Fibroblast of lung (primary cell): ENCODE measurements at regions not wholly inside any gene's neighbourhood (a gene's known extent, or its start where the extent isn't known, plus 50 kb on each side); places are given as distances from the start of the nearest gene placed in this dataset.
A peak's percentile ranks its signal among the peaks of the same experiment; 100 is the strongest.

Source experiments
- DNase-seq, 2 donors: peaks; one replicate each; pipeline versions ENCODE4 v3.0.0 to v3.0.0-alpha.2; 2010; ENCODE audit warnings: low read depth in 2 of 2
- H2AFZ ChIP-seq: 2 replicates; pipeline ENCODE4 v1.5.1; 2012; ENCODE audit warnings: low read length, control low read depth, inconsistent platforms
- H3K27ac ChIP-seq: 2 replicates; pipeline ENCODE4 v1.5.1; 2011; ENCODE audit warnings: low read length, control low read depth; ENCODE audit not compliant: insufficient read depth
- H3K27me3 ChIP-seq: 2 replicates; pipeline ENCODE4 v1.5.1; 2011; ENCODE audit warnings: mild to moderate bottlenecking, low read length; ENCODE audit not compliant: control insufficient read depth, insufficient read depth
- H3K36me3 ChIP-seq: 2 replicates; pipeline ENCODE4 v1.5.1; 2011; ENCODE audit warnings: low read length; ENCODE audit not compliant: control insufficient read depth, insufficient read depth
- H3K4me1 ChIP-seq: 2 replicates; pipeline ENCODE4 v1.5.1; 2011; ENCODE audit warnings: low read length; ENCODE audit not compliant: control insufficient read depth, insufficient read depth; ENCODE audit errors: extremely low read depth
- H3K4me2 ChIP-seq: 2 replicates; pipeline ENCODE4 v1.5.1; 2011; ENCODE audit warnings: low read length, control low read depth; ENCODE audit not compliant: insufficient read depth; ENCODE audit errors: extremely low read depth
- H3K4me3 ChIP-seq, 4 experiments: fragments of 200-600 bp in 1 of 4; sonication (generic) in 1 of 4; replicated peaks in 1 of 4; 2 replicates each; pipeline ENCODE4 v1.5.1; 2011 to 2016; ENCODE audit warnings: low read length in 4 of 4, low read depth in 3 of 4, mild to moderate bottlenecking in 3 of 4, control low read depth in 2 of 4, inconsistent platforms in 1 of 4, mixed read lengths in 1 of 4; ENCODE audit not compliant: insufficient read depth in 1 of 4; ENCODE audit errors: control extremely low read depth in 1 of 4
- H3K79me2 ChIP-seq: 2 replicates; pipeline ENCODE4 v1.5.1; 2012; ENCODE audit warnings: mild to moderate bottlenecking, low read length, inconsistent platforms; ENCODE audit not compliant: control insufficient read depth, insufficient read depth
- H3K9ac ChIP-seq: 2 replicates; pipeline ENCODE4 v1.5.1; 2011; ENCODE audit warnings: mild to moderate bottlenecking, low read length, control low read depth; ENCODE audit not compliant: insufficient read depth
- H3K9me3 ChIP-seq: 2 replicates; pipeline ENCODE4 v1.5.1; 2012; ENCODE audit warnings: low read depth, low read length; ENCODE audit not compliant: control insufficient read depth, insufficient read depth
- H4K20me1 ChIP-seq: 2 replicates; pipeline ENCODE4 v1.5.1; 2011; ENCODE audit warnings: low read length; ENCODE audit not compliant: control insufficient read depth, insufficient read depth; ENCODE audit errors: extremely low read depth
- EZH2 ChIP-seq: IDR thresholded peaks from 2 replicates; pipeline ENCODE4 v1.5.1; 2012; ENCODE audit warnings: low read length, control low read depth, mild to moderate bottlenecking; ENCODE audit errors: missing control alignments
- TF ChIP-seq, protein P1 (sequence below), 2 donors: IDR thresholded peaks in 1 of 2; conservative IDR thresholded peaks in 1 of 2; 1 replicate in 1 of 2; 2 replicates in 1 of 2; pipeline ENCODE4 v1.5.1; 2011 to 2012; ENCODE audit warnings: low read length in 2 of 2, control low read depth in 1 of 2, inconsistent platforms in 1 of 2, low read depth in 1 of 2, mild to moderate bottlenecking in 1 of 2

DNA sequence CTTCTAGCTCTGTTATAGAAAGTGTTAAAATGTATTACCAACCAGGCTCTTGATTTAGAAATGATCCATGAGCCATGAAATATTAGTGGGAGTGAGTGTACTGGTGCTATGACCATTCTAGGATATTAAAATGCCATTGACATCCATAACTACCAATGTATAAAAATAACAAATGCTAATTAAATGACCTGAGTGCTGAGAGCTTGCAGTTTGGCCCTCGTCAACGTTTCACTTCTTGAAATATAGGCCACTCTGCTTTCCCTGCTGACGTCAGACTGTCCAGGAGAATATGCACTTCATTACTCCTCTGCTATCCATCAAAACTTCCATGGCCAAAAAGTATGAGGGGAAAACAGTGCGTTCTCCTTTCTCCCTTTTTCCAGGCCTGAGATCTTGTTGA is 563.1 kb downstream of the METTL15 start:
- no peak overlapping the region for H3K27ac ChIP-seq
- H3K9ac ChIP-seq: no peak overlapping the region
- H3K4me2 ChIP-seq: no peak overlapping the region
- no peaks in the 10 kb centered on the region for H3K9me3 ChIP-seq
- no peak overlapping the region for H3K4me3 ChIP-seq
- peaks cover 6% of the 10 kb centered on the region for H3K4me1 ChIP-seq
- no peaks in the 10 kb centered on the region for H4K20me1 ChIP-seq
- H3K36me3 ChIP-seq: no peaks in the 10 kb centered on the region
- no peak for DNase-seq
- no peak overlapping the region for H2AFZ ChIP-seq
- H3K79me2 ChIP-seq: no peaks in the 10 kb centered on the region
- no peak for TF ChIP-seq EZH2
- TF ChIP-seq, protein P1, sequence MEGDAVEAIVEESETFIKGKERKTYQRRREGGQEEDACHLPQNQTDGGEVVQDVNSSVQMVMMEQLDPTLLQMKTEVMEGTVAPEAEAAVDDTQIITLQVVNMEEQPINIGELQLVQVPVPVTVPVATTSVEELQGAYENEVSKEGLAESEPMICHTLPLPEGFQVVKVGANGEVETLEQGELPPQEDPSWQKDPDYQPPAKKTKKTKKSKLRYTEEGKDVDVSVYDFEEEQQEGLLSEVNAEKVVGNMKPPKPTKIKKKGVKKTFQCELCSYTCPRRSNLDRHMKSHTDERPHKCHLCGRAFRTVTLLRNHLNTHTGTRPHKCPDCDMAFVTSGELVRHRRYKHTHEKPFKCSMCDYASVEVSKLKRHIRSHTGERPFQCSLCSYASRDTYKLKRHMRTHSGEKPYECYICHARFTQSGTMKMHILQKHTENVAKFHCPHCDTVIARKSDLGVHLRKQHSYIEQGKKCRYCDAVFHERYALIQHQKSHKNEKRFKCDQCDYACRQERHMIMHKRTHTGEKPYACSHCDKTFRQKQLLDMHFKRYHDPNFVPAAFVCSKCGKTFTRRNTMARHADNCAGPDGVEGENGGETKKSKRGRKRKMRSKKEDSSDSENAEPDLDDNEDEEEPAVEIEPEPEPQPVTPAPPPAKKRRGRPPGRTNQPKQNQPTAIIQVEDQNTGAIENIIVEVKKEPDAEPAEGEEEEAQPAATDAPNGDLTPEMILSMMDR (conservative IDR thresholded peaks at IDR 0.05 in 1 of 2, IDR thresholded peaks at IDR 0.05 in 1 of 2; ENCODE audit: low read depth in 1 of 2, low read length in 2 of 2): no peak
- no peaks in the 10 kb centered on the region for H3K27me3 ChIP-seq

DNA sequence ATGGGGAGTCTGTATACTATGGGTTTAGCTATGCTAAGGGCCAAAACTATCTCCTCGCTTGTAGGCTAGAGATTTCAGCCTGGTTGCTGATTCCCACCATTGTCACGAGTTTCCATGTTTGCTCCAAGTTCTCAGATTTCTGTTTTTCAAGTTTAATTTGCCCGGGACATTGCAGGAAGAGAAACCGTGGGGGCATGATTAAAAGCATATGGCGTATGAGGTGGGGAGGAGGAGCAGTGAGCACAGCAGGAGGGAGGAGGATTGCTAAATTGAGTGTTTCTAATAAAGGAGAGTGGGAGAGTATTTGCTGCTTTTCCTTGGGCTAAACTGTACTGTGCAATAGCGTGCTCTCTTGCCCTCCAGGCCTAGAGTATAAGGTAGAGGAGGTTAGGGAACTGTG is 558.4 kb downstream of the METTL15 start:
- no peak overlapping the region for H3K4me3 ChIP-seq
- no peaks in the 10 kb centered on the region for H3K36me3 ChIP-seq
- no peak overlapping the region for H2AFZ ChIP-seq
- H3K9ac ChIP-seq: no peak overlapping the region
- H3K27me3 ChIP-seq: no peaks in the 10 kb centered on the region
- H3K4me1 ChIP-seq: no peaks in the 10 kb centered on the region
- H3K79me2 ChIP-seq: no peaks in the 10 kb centered on the region
- TF ChIP-seq, protein P1 (conservative IDR thresholded peaks at IDR 0.05 in 1 of 2, IDR thresholded peaks at IDR 0.05 in 1 of 2; ENCODE audit: low read depth in 1 of 2, low read length in 2 of 2): no peak
- no peak for TF ChIP-seq EZH2
- DNase-seq: peak in 1 of 2 donors; percentile 10
- H3K4me2 ChIP-seq: no peak overlapping the region
- no peak overlapping the region for H3K27ac ChIP-seq
- no peaks in the 10 kb centered on the region for H3K9me3 ChIP-seq
- no peaks in the 10 kb centered on the region for H4K20me1 ChIP-seq

DNA sequence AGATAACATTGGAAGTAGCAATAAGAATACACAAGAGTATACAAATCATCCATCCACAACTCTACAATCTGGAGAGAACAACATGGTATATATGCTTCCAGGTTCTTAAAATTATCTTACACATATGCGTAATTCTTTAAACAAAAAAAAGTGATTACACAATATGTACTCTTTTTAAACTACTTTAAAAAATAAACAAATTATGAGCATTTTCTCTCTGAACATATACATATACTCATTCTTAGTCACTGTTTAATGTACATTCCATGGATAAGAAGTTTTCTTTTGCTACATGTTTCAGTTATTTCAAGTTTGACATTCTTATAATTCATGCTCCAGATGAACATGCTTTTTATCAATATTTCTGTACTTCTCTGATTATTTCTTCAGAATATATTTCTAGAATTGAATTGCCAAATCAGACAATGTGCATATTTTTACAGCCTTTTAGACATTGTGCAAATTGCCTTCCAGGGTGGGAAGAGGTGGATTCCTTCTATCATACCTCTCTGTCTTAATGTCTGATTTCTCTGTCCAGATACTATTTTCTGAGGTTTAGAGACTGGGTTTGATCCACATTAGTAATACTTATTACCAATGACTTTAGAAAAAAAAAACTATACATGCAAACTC is 551.6 kb downstream of the METTL15 start:
- Histone ChIP-seq H3K9ac (no peak overlapping the region), H3K4me2 (no peak overlapping the region), H3K79me2 (no peaks in the 10 kb centered on the region), H3K9me3 (no peaks in the 10 kb centered on the region), H4K20me1 (no peaks in the 10 kb centered on the region), H3K36me3 (no peaks in the 10 kb centered on the region), H3K27ac (no peak overlapping the region), H3K4me1 (peaks cover 3% of the 10 kb centered on the region), H3K27me3 (no peaks in the 10 kb centered on the region), H2AFZ (no peak overlapping the region), H3K4me3 (no peak overlapping the region)
- TF ChIP-seq, protein P1 (conservative IDR thresholded peaks at IDR 0.05 in 1 of 2, IDR thresholded peaks at IDR 0.05 in 1 of 2; ENCODE audit: low read depth in 1 of 2, low read length in 2 of 2): no peak
- TF ChIP-seq EZH2: no peak
- peak in 1 of 2 donors; percentile 42 for DNase-seq
